NCI-H1694 treated with DMSO at 0.1 percent for 48 hours (cell line): ENCODE measurements at regions not wholly inside any gene's neighbourhood (a gene's known extent, or its start where the extent isn't known, plus 50 kb on each side); places are given as distances from the start of the nearest gene placed in this dataset.

Experiments used
- DNase-seq: peaks from one replicate; lab custom pipeline; 2025; lab: John Stamatoyannopoulos, UW

- no peak for DNase-seq
These were observed 153.8 kb downstream of the PHF2 start for GRCh38 chr9:93730217-93730616.
